ENCODE measurements at regions not wholly inside any gene's neighbourhood (a gene's known extent, or its start where the extent isn't known, plus 50 kb on each side); places are given as distances from the start of the nearest gene placed in this dataset.

GRCh38 chr6:40325041-40325440 is 262.1 kb downstream of the LRFN2 start:
- Histone ChIP-seq H2AFZ (ENCODE audit: low read depth, low read length) (no peak overlapping the region), H3K27me3 (ENCODE audit: insufficient read depth, low read length) (peaks cover 3% of the 10 kb centered on the region), H3K9me3 (ENCODE audit: low read length) (no peaks in the 10 kb centered on the region), H3K4me1 (ENCODE audit: insufficient read depth, low read length) (no peaks in the 10 kb centered on the region), H3K36me3 (ENCODE audit: insufficient read depth, low read length) (no peaks in the 10 kb centered on the region), H3K4me3 (ENCODE audit: low read length) (no peak overlapping the region)

- H3K4me1 ChIP-seq (ENCODE audit: insufficient read depth, low read length) = no peaks in the 10 kb centered on the region
Measured at GRCh38 chr6:40323881-40324634, 263.1 kb downstream of the LRFN2 start.

GRCh38 chr6:40322336-40322735 is 264.8 kb downstream of the LRFN2 start:
- no peak overlapping the region for H2AFZ ChIP-seq (ENCODE audit: low read depth, low read length)

More at GRCh38 chr6:40323881-40324634, 263.1 kb downstream of the LRFN2 start:
- no peaks in the 10 kb centered on the region for H3K36me3 ChIP-seq (ENCODE audit: insufficient read depth, low read length)
- H3K27me3 ChIP-seq (ENCODE audit: insufficient read depth, low read length) = peaks cover under 1% of the 10 kb centered on the region
- no peak overlapping the region for H2AFZ ChIP-seq (ENCODE audit: low read depth, low read length)
- H3K4me3 ChIP-seq (ENCODE audit: low read length) = no peak overlapping the region
- H3K9me3 ChIP-seq (ENCODE audit: low read length) = no peaks in the 10 kb centered on the region

GRCh38 chr6:40321616-40322015 is 265.5 kb downstream of the LRFN2 start:
- no peaks in the 10 kb centered on the region for H3K4me1 ChIP-seq (ENCODE audit: insufficient read depth, low read length)
- no peaks in the 10 kb centered on the region for H3K27me3 ChIP-seq (ENCODE audit: insufficient read depth, low read length)
- H2AFZ ChIP-seq (ENCODE audit: low read depth, low read length) = no peak overlapping the region

More at GRCh38 chr6:40322336-40322735, 264.8 kb downstream of the LRFN2 start:
- no peaks in the 10 kb centered on the region for H3K4me1 ChIP-seq (ENCODE audit: insufficient read depth, low read length)
- H3K27me3 ChIP-seq (ENCODE audit: insufficient read depth, low read length) = no peaks in the 10 kb centered on the region
- H3K9me3 ChIP-seq (ENCODE audit: low read length) = no peaks in the 10 kb centered on the region
- no peaks in the 10 kb centered on the region for H3K36me3 ChIP-seq (ENCODE audit: insufficient read depth, low read length)
- H3K4me3 ChIP-seq (ENCODE audit: low read length) = no peak overlapping the region

GRCh38 chr6:40320947-40321346 is 266.2 kb downstream of the LRFN2 start:
- Histone ChIP-seq H3K36me3 (ENCODE audit: insufficient read depth, low read length) (no peaks in the 10 kb centered on the region), H3K27me3 (ENCODE audit: insufficient read depth, low read length) (no peaks in the 10 kb centered on the region), H2AFZ (ENCODE audit: low read depth, low read length) (no peak overlapping the region), H3K4me1 (ENCODE audit: insufficient read depth, low read length) (no peaks in the 10 kb centered on the region), H3K4me3 (ENCODE audit: low read length) (no peak overlapping the region), H3K9me3 (ENCODE audit: low read length) (no peaks in the 10 kb centered on the region)

More at GRCh38 chr6:40321616-40322015, 265.5 kb downstream of the LRFN2 start:
- Histone ChIP-seq H3K9me3 (ENCODE audit: low read length) (no peaks in the 10 kb centered on the region), H3K36me3 (ENCODE audit: insufficient read depth, low read length) (no peaks in the 10 kb centered on the region), H3K4me3 (ENCODE audit: low read length) (no peak overlapping the region)

GRCh38 chr6:40320441-40320840 is 266.7 kb downstream of the LRFN2 start:
- Histone ChIP-seq H3K4me1 (ENCODE audit: insufficient read depth, low read length) (no peaks in the 10 kb centered on the region), H2AFZ (ENCODE audit: low read depth, low read length) (no peak overlapping the region), H3K36me3 (ENCODE audit: insufficient read depth, low read length) (no peaks in the 10 kb centered on the region), H3K4me3 (ENCODE audit: low read length) (no peak overlapping the region), H3K9me3 (ENCODE audit: low read length) (no peaks in the 10 kb centered on the region), H3K27me3 (ENCODE audit: insufficient read depth, low read length) (no peaks in the 10 kb centered on the region)

- Histone ChIP-seq H3K36me3 (ENCODE audit: insufficient read depth, low read length) (no peaks in the 10 kb centered on the region), H3K27me3 (ENCODE audit: insufficient read depth, low read length) (no peaks in the 10 kb centered on the region)
Measured at GRCh38 chr6:40319124-40319523, 268.0 kb downstream of the LRFN2 start.

GRCh38 chr6:40315060-40315459 is 272.1 kb downstream of the LRFN2 start:
- H2AFZ ChIP-seq (ENCODE audit: low read depth, low read length) = no peak overlapping the region
- no peaks in the 10 kb centered on the region for H3K36me3 ChIP-seq (ENCODE audit: insufficient read depth, low read length)
- no peak overlapping the region for H3K4me3 ChIP-seq (ENCODE audit: low read length)
- no peaks in the 10 kb centered on the region for H3K9me3 ChIP-seq (ENCODE audit: low read length)
- H3K4me1 ChIP-seq (ENCODE audit: insufficient read depth, low read length) = no peaks in the 10 kb centered on the region
- no peaks in the 10 kb centered on the region for H3K27me3 ChIP-seq (ENCODE audit: insufficient read depth, low read length)

More at GRCh38 chr6:40319124-40319523, 268.0 kb downstream of the LRFN2 start:
- Histone ChIP-seq H3K4me3 (ENCODE audit: low read length) (no peak overlapping the region), H3K9me3 (ENCODE audit: low read length) (no peaks in the 10 kb centered on the region), H3K4me1 (ENCODE audit: insufficient read depth, low read length) (no peaks in the 10 kb centered on the region), H2AFZ (ENCODE audit: low read depth, low read length) (no peak overlapping the region)

GRCh38 chr6:40313582-40313981 is 273.6 kb downstream of the LRFN2 start:
- no peaks in the 10 kb centered on the region for H3K36me3 ChIP-seq (ENCODE audit: insufficient read depth, low read length)
- H3K9me3 ChIP-seq (ENCODE audit: low read length) = no peaks in the 10 kb centered on the region
- H3K4me3 ChIP-seq (ENCODE audit: low read length) = no peak overlapping the region
- H3K4me1 ChIP-seq (ENCODE audit: insufficient read depth, low read length) = no peaks in the 10 kb centered on the region
- no peaks in the 10 kb centered on the region for H3K27me3 ChIP-seq (ENCODE audit: insufficient read depth, low read length)
- H2AFZ ChIP-seq (ENCODE audit: low read depth, low read length) = no peak overlapping the region

- Histone ChIP-seq H3K27me3 (ENCODE audit: insufficient read depth, low read length) (no peaks in the 10 kb centered on the region), H3K36me3 (ENCODE audit: insufficient read depth, low read length) (no peaks in the 10 kb centered on the region), H2AFZ (ENCODE audit: low read depth, low read length) (no peak overlapping the region), H3K4me1 (ENCODE audit: insufficient read depth, low read length) (no peaks in the 10 kb centered on the region), H3K9me3 (ENCODE audit: low read length) (no peaks in the 10 kb centered on the region), H3K4me3 (ENCODE audit: low read length) (no peak overlapping the region)
Measured at GRCh38 chr6:40312213-40313015, 274.8 kb downstream of the LRFN2 start.

GRCh38 chr6:40308533-40309306 is 278.4 kb downstream of the LRFN2 start:
- no peaks in the 10 kb centered on the region for H3K27me3 ChIP-seq (ENCODE audit: insufficient read depth, low read length)
- H3K4me1 ChIP-seq (ENCODE audit: insufficient read depth, low read length) = no peaks in the 10 kb centered on the region
- H2AFZ ChIP-seq (ENCODE audit: low read depth, low read length) = no peak overlapping the region
- no peaks in the 10 kb centered on the region for H3K36me3 ChIP-seq (ENCODE audit: insufficient read depth, low read length)
- H3K9me3 ChIP-seq (ENCODE audit: low read length) = no peaks in the 10 kb centered on the region
- no peak overlapping the region for H3K4me3 ChIP-seq (ENCODE audit: low read length)

GRCh38 chr6:40307712-40308111 is 279.5 kb downstream of the LRFN2 start:
- Histone ChIP-seq H3K9me3 (ENCODE audit: low read length) (no peaks in the 10 kb centered on the region), H2AFZ (ENCODE audit: low read depth, low read length) (no peak overlapping the region)

More at GRCh38 chr6:40307712-40308111, 279.5 kb downstream of the LRFN2 start:
- Histone ChIP-seq H3K36me3 (ENCODE audit: insufficient read depth, low read length) (no peaks in the 10 kb centered on the region), H3K27me3 (ENCODE audit: insufficient read depth, low read length) (no peaks in the 10 kb centered on the region), H3K4me1 (ENCODE audit: insufficient read depth, low read length) (no peaks in the 10 kb centered on the region), H3K4me3 (ENCODE audit: low read length) (no peak overlapping the region)
